ENCODE measurements at regions not wholly inside any gene's neighbourhood (a gene's known extent, or its start where the extent isn't known, plus 50 kb on each side); places are given as distances from the start of the nearest gene placed in this dataset.
"Not testable (repeated sequence)": the region's sequence is repeated elsewhere in the genome, so short reads cannot be mapped to it uniquely, and the experiment has no call there.

GRCh38 chr4:57729775-57730570 lies 619.8 kb upstream of the IGFBP7 start:
- H3K27me3 ChIP-seq (replicated peaks); DNase-seq (ENCODE audit: low read depth in 1 of 2, low spot score in 2 of 2); H3K36me3 ChIP-seq; H3K27ac ChIP-seq; H3K9me3 ChIP-seq (replicated peaks); H3K4me1 ChIP-seq (replicated peaks); H3K4me3 ChIP-seq: not testable (repeated sequence)

DNA sequence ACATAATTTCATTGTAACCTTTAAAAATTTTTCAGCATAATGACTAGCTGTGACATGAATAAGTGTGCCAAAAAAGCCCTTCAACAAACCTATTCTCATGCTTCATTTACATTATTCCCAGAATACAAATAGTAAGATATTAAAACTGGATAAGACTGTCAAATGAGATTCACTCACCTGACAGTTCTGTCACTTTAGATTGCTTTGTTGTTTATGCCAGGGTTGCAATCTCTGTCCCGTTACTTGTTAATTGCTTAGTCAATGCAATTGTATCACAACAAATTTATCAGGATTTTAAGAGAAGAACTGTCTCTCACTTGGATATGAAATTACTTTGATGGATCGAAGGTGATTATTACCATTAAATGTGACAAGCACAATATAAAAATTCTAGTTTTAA lies 616.0 kb upstream of the IGFBP7 start:
- DNase-seq (ENCODE audit: low read depth in 1 of 2, low spot score in 2 of 2) = no peak
- H3K4me3 ChIP-seq = no peak overlapping the region
- H3K36me3 ChIP-seq = no peaks in the 10 kb centered on the region
- no peaks in the 10 kb centered on the region for H3K9me3 ChIP-seq (replicated peaks)
- H3K27ac ChIP-seq = no peak overlapping the region
- peaks cover 5% of the 10 kb centered on the region; the same call in 1 of the 2 replicates for H3K27me3 ChIP-seq (replicated peaks)
- no peaks in the 10 kb centered on the region for H3K4me1 ChIP-seq (replicated peaks)

GRCh38 chr4:57719456-57719855 lies 609.3 kb upstream of the IGFBP7 start:
- H3K9me3 ChIP-seq (replicated peaks) = no peaks in the 10 kb centered on the region
- peaks cover 5% of the 10 kb centered on the region; the same call in 1 of the 2 replicates for H3K27me3 ChIP-seq (replicated peaks)
- no peaks in the 10 kb centered on the region for H3K36me3 ChIP-seq
- no peak for DNase-seq (ENCODE audit: low read depth in 1 of 2, low spot score in 2 of 2)
- H3K4me3 ChIP-seq = no peak overlapping the region
- no peaks in the 10 kb centered on the region for H3K4me1 ChIP-seq (replicated peaks)
- H3K27ac ChIP-seq = no peak overlapping the region

DNA sequence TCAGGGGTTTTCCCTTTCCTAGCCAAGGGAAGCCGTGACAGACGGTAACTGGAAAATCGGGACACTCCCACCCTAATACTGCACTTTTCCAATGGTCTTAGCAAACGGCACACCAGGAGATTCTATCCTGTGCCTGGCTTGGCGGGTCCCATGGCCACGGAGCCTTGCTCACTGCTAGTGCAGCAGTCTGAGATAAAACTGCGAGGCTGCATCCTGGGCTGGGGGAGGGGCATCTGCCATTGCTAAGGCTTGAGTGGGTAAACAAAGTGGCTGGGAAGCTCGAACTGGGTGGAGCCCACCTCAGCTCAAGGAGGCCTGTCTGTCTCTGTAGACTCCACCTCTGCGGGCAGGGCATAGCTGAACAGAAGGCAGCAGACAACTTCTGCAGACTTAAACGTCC lies 604.1 kb upstream of the IGFBP7 start:
- H3K9me3 ChIP-seq (replicated peaks); DNase-seq (ENCODE audit: low read depth in 1 of 2, low spot score in 2 of 2); H3K4me3 ChIP-seq; H3K36me3 ChIP-seq; H3K27ac ChIP-seq; H3K4me1 ChIP-seq (replicated peaks); H3K27me3 ChIP-seq (replicated peaks): not testable (repeated sequence)

- H3K9me3 ChIP-seq (replicated peaks) = no peaks in the 10 kb centered on the region
- no peaks in the 10 kb centered on the region; the same call in 1 of the 2 replicates for H3K27me3 ChIP-seq (replicated peaks)
- no peak overlapping the region for H3K4me3 ChIP-seq
- no peak overlapping the region for H3K27ac ChIP-seq
- no peaks in the 10 kb centered on the region for H3K4me1 ChIP-seq (replicated peaks)
- DNase-seq (ENCODE audit: low read depth in 1 of 2, low spot score in 2 of 2) = no peak
- no peaks in the 10 kb centered on the region for H3K36me3 ChIP-seq
Observed at GRCh38 chr4:57710053-57710452, 599.9 kb upstream of the IGFBP7 start.

DNA sequence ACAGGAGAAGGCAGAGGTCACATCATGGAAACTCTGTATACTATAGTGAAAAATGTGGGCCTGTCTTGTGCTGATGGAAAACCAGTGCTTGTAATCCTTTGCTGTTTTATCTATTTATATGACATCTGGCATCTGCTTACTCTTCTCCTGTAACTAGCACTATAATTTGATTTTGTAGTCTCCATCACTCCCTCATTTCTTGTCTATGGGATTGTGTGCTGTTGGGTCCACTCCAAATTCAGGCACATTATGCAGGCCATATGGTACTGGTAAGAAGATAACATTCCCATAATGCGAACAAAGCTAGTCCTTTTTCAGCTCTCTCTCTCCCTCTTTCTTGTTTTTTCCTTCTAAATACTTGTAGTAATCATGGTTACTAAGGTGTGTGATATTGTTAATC lies 581.2 kb upstream of the IGFBP7 start:
- H3K4me1 ChIP-seq (replicated peaks) = no peaks in the 10 kb centered on the region
- no peaks in the 10 kb centered on the region for H3K27me3 ChIP-seq (replicated peaks)
- no peaks in the 10 kb centered on the region for H3K36me3 ChIP-seq
- DNase-seq (ENCODE audit: low read depth in 1 of 2, low spot score in 2 of 2) = no peak
- no peak overlapping the region for H3K4me3 ChIP-seq
- H3K27ac ChIP-seq = no peak overlapping the region
- no peaks in the 10 kb centered on the region for H3K9me3 ChIP-seq (replicated peaks)

GRCh38 chr4:57689693-57690205 lies 579.6 kb upstream of the IGFBP7 start:
- no peaks in the 10 kb centered on the region for H3K9me3 ChIP-seq (replicated peaks)
- no peaks in the 10 kb centered on the region for H3K4me1 ChIP-seq (replicated peaks)
- no peaks in the 10 kb centered on the region for H3K36me3 ChIP-seq
- H3K27ac ChIP-seq = no peak overlapping the region
- H3K4me3 ChIP-seq = no peak overlapping the region
- DNase-seq (ENCODE audit: low read depth in 1 of 2, low spot score in 2 of 2) = no peak
- no peaks in the 10 kb centered on the region for H3K27me3 ChIP-seq (replicated peaks)

- DNase-seq (ENCODE audit: low read depth in 1 of 2, low spot score in 2 of 2) = no peak
- H3K27me3 ChIP-seq (replicated peaks) = no peaks in the 10 kb centered on the region
- H3K36me3 ChIP-seq = no peaks in the 10 kb centered on the region
- H3K4me1 ChIP-seq (replicated peaks) = no peaks in the 10 kb centered on the region
- no peak overlapping the region for H3K27ac ChIP-seq
- H3K4me3 ChIP-seq = no peak overlapping the region
- H3K9me3 ChIP-seq (replicated peaks) = no peaks in the 10 kb centered on the region
Observed at GRCh38 chr4:57682275-57682674, 572.1 kb upstream of the IGFBP7 start.

GRCh38 chr4:57679969-57680368 lies 569.8 kb upstream of the IGFBP7 start:
- Histone ChIP-seq H3K4me1 (replicated peaks) (no peaks in the 10 kb centered on the region), H3K9me3 (replicated peaks) (no peaks in the 10 kb centered on the region), H3K4me3 (no peak overlapping the region), H3K27me3 (replicated peaks) (no peaks in the 10 kb centered on the region), H3K36me3 (no peaks in the 10 kb centered on the region), H3K27ac (no peak overlapping the region)
- DNase-seq (ENCODE audit: low read depth in 1 of 2, low spot score in 2 of 2) = no peak

GRCh38 chr4:57676394-57676793 lies 566.2 kb upstream of the IGFBP7 start:
- DNase-seq (ENCODE audit: low read depth in 1 of 2, low spot score in 2 of 2) = no peak
- Histone ChIP-seq H3K27ac (no peak overlapping the region), H3K4me1 (replicated peaks) (no peaks in the 10 kb centered on the region), H3K27me3 (replicated peaks) (no peaks in the 10 kb centered on the region; the same call in 1 of the 2 replicates), H3K9me3 (replicated peaks) (no peaks in the 10 kb centered on the region), H3K4me3 (no peak overlapping the region), H3K36me3 (no peaks in the 10 kb centered on the region)

GRCh38 chr4:57672846-57673433 lies 562.8 kb upstream of the IGFBP7 start:
- Histone ChIP-seq H3K9me3 (replicated peaks) (no peaks in the 10 kb centered on the region), H3K4me1 (replicated peaks) (no peaks in the 10 kb centered on the region), H3K27me3 (replicated peaks) (no peaks in the 10 kb centered on the region; the same call in 1 of the 2 replicates), H3K27ac (no peak overlapping the region), H3K36me3 (no peaks in the 10 kb centered on the region), H3K4me3 (no peak overlapping the region)
- DNase-seq (ENCODE audit: low read depth in 1 of 2, low spot score in 2 of 2) = no peak

DNA sequence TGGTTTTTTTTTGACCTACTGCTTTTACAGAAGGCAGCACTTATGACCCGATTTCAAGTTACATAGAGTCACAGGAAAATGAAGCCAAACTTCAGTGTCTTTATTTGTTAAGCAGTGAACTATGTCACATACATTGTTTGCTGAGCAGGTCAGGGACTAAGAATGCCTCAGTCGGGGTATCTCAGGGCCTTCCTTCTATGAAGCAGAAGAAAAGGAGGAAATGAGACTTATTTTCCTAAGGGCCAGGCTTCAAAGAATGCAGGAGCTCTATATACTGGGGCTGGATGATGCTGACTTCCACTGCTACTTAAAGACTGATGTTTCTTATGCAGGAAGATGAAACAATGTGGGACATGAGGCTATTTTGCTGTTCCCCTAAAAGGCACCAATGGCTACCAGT lies 558.4 kb upstream of the IGFBP7 start:
- Histone ChIP-seq H3K27ac (no peak overlapping the region), H3K4me3 (no peak overlapping the region), H3K27me3 (replicated peaks) (no peaks in the 10 kb centered on the region), H3K36me3 (no peaks in the 10 kb centered on the region), H3K9me3 (replicated peaks) (no peaks in the 10 kb centered on the region), H3K4me1 (replicated peaks) (no peaks in the 10 kb centered on the region)
- no peak for DNase-seq (ENCODE audit: low read depth in 1 of 2, low spot score in 2 of 2)

GRCh38 chr4:57665806-57666205 lies 555.6 kb upstream of the IGFBP7 start:
- Histone ChIP-seq H3K27me3 (replicated peaks) (no peaks in the 10 kb centered on the region), H3K36me3 (no peaks in the 10 kb centered on the region)

GRCh38 chr4:57661517-57662090 lies 551.4 kb upstream of the IGFBP7 start:
- H3K27me3 ChIP-seq (replicated peaks) = no peaks in the 10 kb centered on the region
- H3K9me3 ChIP-seq (replicated peaks) = no peaks in the 10 kb centered on the region
- no peak for DNase-seq (ENCODE audit: low read depth in 1 of 2, low spot score in 2 of 2)
- H3K36me3 ChIP-seq = no peaks in the 10 kb centered on the region
- no peak overlapping the region for H3K4me3 ChIP-seq
- no peak overlapping the region for H3K27ac ChIP-seq
- H3K4me1 ChIP-seq (replicated peaks) = no peaks in the 10 kb centered on the region

More at GRCh38 chr4:57665806-57666205, 555.6 kb upstream of the IGFBP7 start:
- Histone ChIP-seq H3K9me3 (replicated peaks) (no peaks in the 10 kb centered on the region), H3K4me3 (no peak overlapping the region), H3K27ac (no peak overlapping the region), H3K4me1 (replicated peaks) (no peaks in the 10 kb centered on the region)
- DNase-seq (ENCODE audit: low read depth in 1 of 2, low spot score in 2 of 2) = no peak

Measured in SJSA1 (cell line).